ENCODE measurements at regions not wholly inside any gene's neighbourhood (a gene's known extent, or its start where the extent isn't known, plus 50 kb on each side); places are given as distances from the start of the nearest gene placed in this dataset.

- TF ChIP-seq CTCF (conservative IDR thresholded peaks at IDR 0.05; ENCODE audit: low read length) (peak; percentile 54; the same call in 1 of the 2 replicates), EZH2phosphoT487 (IDR thresholded peaks at IDR 0.05; ENCODE audit: borderline replicate concordance, low read depth, low read length) (no peak)
Observed at GRCh38 chr6:14317387-14317970, 199.9 kb downstream of the CD83 start.
